ENCODE measurements at regions not wholly inside any gene's neighbourhood (a gene's known extent, or its start where the extent isn't known, plus 50 kb on each side); places are given as distances from the start of the nearest gene placed in this dataset.

- TF ChIP-seq, protein P1, sequence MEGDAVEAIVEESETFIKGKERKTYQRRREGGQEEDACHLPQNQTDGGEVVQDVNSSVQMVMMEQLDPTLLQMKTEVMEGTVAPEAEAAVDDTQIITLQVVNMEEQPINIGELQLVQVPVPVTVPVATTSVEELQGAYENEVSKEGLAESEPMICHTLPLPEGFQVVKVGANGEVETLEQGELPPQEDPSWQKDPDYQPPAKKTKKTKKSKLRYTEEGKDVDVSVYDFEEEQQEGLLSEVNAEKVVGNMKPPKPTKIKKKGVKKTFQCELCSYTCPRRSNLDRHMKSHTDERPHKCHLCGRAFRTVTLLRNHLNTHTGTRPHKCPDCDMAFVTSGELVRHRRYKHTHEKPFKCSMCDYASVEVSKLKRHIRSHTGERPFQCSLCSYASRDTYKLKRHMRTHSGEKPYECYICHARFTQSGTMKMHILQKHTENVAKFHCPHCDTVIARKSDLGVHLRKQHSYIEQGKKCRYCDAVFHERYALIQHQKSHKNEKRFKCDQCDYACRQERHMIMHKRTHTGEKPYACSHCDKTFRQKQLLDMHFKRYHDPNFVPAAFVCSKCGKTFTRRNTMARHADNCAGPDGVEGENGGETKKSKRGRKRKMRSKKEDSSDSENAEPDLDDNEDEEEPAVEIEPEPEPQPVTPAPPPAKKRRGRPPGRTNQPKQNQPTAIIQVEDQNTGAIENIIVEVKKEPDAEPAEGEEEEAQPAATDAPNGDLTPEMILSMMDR (IDR thresholded peaks at IDR 0.05), result no peak
- no peak for TF ChIP-seq POLR2A (IDR thresholded peaks at IDR 0.05)
These were observed 115.4 kb upstream of the PRKCQ start for GRCh38 chr10:6695519-6695918.
